GM12865 (cell line): ENCODE measurements at regions not wholly inside any gene's neighbourhood (a gene's known extent, or its start where the extent isn't known, plus 50 kb on each side); places are given as distances from the start of the nearest gene placed in this dataset.
"Not testable (repeated sequence)": the region's sequence is repeated elsewhere in the genome, so short reads cannot be mapped to it uniquely, and the experiment has no call there.

Source experiments
- DNase-seq: peaks from one replicate; pipeline ENCODE4 v3.0.0; 2010; ENCODE audit warnings: low read depth
- H3K4me3 ChIP-seq: 2 replicates; pipeline ENCODE4 v1.5.1; 2011; ENCODE audit warnings: mild to moderate bottlenecking, low read depth, low read length, control low read depth
- CTCF ChIP-seq: IDR thresholded peaks from 2 replicates; pipeline ENCODE4 v1.5.1; 2011; ENCODE audit warnings: low read length, control low read depth, low read depth, inconsistent platforms; ENCODE audit not compliant: insufficient read depth; ENCODE audit errors: missing control alignments

- DNase-seq: no peak
- TF ChIP-seq CTCF: no peak
- no peak overlapping the region for H3K4me3 ChIP-seq
Observed at GRCh38 chr14:53367644-53368026, 214.5 kb upstream of the DDHD1 start.

GRCh38 chr14:53365486-53366130 lies 212.5 kb upstream of the DDHD1 start:
- TF ChIP-seq CTCF: no peak
- H3K4me3 ChIP-seq: no peak overlapping the region
- no peak for DNase-seq

DNA sequence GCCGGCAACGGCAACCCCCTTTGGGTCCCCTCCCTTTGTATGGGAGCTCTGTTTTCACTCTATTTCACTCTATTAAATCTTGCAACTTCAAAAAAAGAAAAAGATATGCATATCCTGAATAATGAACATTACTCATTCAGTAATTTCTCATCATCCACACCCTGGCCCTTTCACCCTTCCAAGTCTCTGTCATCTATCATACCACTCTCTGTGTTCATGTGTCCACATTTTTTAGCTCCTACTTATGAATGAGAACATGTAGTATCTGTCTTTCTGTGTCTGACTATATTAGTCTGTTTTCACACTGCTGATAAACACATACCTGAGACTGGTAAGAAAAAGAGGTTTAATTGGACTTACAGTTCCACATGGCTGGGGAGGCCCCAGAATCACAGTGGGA lies 209.8 kb upstream of the DDHD1 start:
- H3K4me3 ChIP-seq, DNase-seq: not testable (repeated sequence)

DNA sequence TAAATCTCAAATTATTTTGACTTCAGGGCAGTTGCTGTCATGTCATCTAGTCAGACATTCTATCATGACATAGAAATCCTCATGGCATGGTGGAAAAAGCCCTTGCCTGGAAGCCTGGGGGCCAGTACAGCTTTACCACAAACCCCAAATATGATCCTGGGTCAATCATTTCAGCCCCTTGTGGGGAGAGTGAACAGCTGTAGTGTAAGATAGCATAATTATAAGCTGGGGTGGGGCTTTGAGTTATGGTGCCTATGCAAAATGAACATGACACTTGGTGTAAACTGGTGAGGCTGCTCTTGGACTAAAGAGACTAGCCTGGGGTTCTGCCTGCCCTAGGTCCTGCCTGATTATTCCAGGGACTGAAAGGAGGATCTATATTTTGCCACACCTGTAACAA lies 207.7 kb upstream of the DDHD1 start:
- no peak overlapping the region for H3K4me3 ChIP-seq
- no peak for DNase-seq
- no peak for TF ChIP-seq CTCF

- no peak for DNase-seq
- no peak for TF ChIP-seq CTCF
- no peak overlapping the region for H3K4me3 ChIP-seq
Observed at GRCh38 chr14:53358166-53358565, 205.0 kb upstream of the DDHD1 start.

DNA sequence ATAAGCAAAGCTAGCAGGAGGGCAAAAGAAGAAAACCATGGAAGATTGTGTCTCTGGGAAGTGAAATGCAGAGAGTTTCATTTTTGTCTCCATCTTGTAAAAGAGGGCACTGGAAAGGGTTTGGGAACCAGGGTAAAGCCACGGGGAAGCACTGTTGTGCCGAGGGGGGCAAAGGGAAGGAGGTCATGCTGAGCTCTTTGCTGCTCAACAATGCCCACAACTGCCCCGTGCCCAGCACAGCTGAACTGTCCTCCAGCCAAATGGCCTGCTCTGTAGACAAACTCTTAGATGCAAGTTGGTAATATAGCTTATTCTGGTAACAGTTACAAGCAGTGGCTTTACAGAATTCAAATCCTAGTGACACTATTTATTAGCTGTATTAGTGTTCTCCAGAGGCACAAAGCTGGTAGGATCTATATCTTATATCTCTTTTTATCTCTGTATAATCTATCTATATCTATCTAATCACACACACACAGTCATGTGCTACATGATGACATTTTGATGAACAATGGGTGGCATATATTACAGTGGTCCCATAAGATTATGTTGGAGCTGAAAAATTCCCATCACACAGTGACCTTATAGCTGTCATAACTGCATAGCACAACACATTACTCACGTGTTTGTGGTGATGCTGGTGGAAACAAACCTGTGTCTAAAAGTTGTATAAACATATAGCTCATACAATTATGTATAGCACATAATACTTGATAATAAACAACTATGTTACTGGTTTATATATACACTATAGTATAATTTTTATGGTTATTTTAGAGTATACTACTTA lies 203.4 kb upstream of the DDHD1 start:
- TF ChIP-seq CTCF: no peak
- no peak for DNase-seq
- no peak overlapping the region for H3K4me3 ChIP-seq

DNA sequence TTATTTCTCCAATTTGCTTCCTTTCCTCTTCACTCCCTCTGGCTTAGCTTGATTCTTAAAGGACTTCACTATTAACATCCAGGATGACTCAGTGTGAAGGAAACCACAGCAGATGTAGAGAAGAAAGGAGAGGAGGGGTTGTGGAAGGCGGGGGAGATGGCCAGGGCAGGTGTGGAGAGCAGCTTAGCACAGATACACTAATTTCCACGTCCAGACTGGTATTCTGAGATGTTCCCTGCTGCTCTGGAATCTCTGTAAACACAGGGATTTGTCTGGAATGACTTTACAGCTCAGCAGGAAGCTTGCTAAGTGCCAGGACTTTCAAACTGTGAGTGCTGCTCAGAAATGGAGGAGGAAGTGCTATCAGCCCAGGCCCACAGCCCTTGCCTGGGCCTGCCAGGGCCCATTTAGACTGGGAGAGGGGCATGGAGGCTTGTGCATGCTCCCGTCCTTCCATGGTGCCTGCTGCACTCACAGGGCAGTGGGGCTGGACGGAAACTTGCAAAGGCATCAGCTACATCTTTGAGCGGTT lies 202.5 kb upstream of the DDHD1 start:
- TF ChIP-seq CTCF: no peak
- DNase-seq: peak; percentile 6
- H3K4me3 ChIP-seq: no peak overlapping the region
